Mesodermal cell (in vitro differentiated cells): ENCODE measurements at regions not wholly inside any gene's neighbourhood (a gene's known extent, or its start where the extent isn't known, plus 50 kb on each side); places are given as distances from the start of the nearest gene placed in this dataset.
"Not testable (repeated sequence)": the region's sequence is repeated elsewhere in the genome, so short reads cannot be mapped to it uniquely, and the experiment has no call there.

ENCODE experiments used
- H3K27ac ChIP-seq: 2 replicates; pipeline ENCODE4 v1.7.0; 2013; ENCODE audit warnings: mild to moderate bottlenecking, low read depth, low read length, moderate library complexity; ENCODE audit not compliant: severe bottlenecking
- H3K36me3 ChIP-seq: 2 replicates; pipeline ENCODE4 v1.7.1; 2013; ENCODE audit warnings: mild to moderate bottlenecking, low read length, moderate library complexity; ENCODE audit not compliant: control insufficient read depth, insufficient read depth
- H3K4me1 ChIP-seq: one replicate; pipeline ENCODE4 v1.7.1; 2013; ENCODE audit warnings: mild to moderate bottlenecking, low read length; ENCODE audit not compliant: insufficient read depth, control insufficient read depth, poor library complexity, severe bottlenecking
- H3K4me3 ChIP-seq: 2 replicates; pipeline ENCODE4 v1.7.0; 2013; ENCODE audit warnings: low read length, control low read depth, mild to moderate bottlenecking; ENCODE audit not compliant: insufficient read depth, poor library complexity, severe bottlenecking; ENCODE audit errors: extremely low read depth
- H3K9me3 ChIP-seq: 2 replicates; pipeline ENCODE4 v1.7.1; 2013; ENCODE audit warnings: mild to moderate bottlenecking, low read length, moderate library complexity; ENCODE audit not compliant: control insufficient read depth
- WGBS, 2 experiments: methylation state at CpG; one replicate each; pipeline ENCODE4 v1.1.5; 2013; ENCODE audit warnings: missing lambda C conversion rate in 2 of 2; ENCODE audit not compliant: insufficient coverage in 2 of 2; 5-methylcytosine and 5-hydroxymethylcytosine counted together

DNA sequence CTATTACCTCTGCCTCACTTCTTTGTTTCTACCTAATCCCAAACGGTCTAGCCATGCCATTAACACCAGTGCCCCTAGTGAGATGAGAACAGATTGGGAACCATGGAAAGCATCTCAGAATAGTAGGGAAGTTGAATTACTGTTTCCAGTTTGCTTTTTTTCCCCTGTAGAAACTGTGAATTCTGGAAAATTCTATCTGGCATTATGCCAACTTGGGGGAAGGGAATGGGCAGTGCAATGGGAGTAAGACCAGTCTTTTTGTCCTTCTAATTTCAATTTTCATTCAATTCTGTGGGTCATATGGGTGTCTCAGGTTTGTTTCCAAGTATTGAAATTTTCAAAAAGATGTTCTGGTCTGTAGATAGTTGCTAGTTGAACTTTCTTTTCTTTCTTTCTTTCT is 1666.1 kb downstream of the SLITRK1 start:
- no peak overlapping the region for H3K27ac ChIP-seq
- peaks cover 6% of the 10 kb centered on the region for H3K9me3 ChIP-seq
- H3K4me1 ChIP-seq, result no peaks in the 10 kb centered on the region
- no CpG with 5 or more reads among the region's 1 CpG for WGBS, 2 experiments
- H3K36me3 ChIP-seq, result no peaks in the 10 kb centered on the region
- no peak overlapping the region for H3K4me3 ChIP-seq

DNA sequence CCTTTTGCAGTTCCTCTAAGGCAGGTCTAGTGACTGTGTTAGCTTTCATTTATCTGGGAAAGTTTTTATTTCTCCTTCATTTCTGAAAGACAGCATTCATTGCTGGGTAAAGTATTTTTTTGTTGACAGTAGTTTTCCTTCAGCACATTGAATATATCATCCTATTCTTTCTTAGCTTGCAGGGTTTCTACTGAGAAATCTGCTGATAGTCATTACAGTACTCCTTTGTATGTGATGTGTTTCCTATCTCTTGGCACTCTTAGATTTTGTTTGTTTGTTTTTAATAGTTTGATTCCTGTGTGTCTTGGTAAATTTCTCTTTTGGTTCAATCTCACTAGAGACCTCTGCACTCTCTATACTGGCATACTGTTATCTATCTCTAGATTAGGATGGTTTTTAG is 1667.9 kb downstream of the SLITRK1 start:
- no peak overlapping the region for H3K27ac ChIP-seq

DNA sequence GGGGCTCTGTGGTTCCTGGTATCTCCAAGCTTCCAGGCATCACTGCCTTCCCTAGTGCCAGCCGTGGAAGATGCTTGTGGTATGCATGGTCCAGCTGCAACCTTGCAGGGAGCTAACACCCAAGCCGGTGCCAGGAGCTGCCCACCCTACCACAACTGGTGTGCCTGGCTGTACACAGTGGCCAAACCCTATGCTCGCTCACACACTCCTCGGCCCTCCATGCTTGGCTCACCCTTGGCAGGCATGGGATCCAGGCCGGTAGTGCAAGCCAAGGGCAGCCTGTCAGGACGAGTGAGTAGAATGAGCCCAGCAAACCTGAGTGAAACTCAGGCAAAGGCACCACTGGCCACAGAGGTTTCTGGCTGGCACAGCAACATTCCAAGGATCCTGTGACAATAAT is 1676.0 kb downstream of the SLITRK1 start:
- no peak overlapping the region for H3K4me3 ChIP-seq
- peaks cover 8% of the 10 kb centered on the region for H3K9me3 ChIP-seq
- 84 to 95% methylated on average over 5 to 6 of the region's 6 CpGs for WGBS, 2 experiments
- no peaks in the 10 kb centered on the region for H3K4me1 ChIP-seq
- H3K36me3 ChIP-seq, result no peaks in the 10 kb centered on the region
- H3K27ac ChIP-seq, result no peak overlapping the region

More for the DNA sequence above, 1667.9 kb downstream of the SLITRK1 start:
- Histone ChIP-seq H3K36me3 (no peaks in the 10 kb centered on the region), H3K4me3 (no peak overlapping the region), H3K4me1 (no peaks in the 10 kb centered on the region), H3K9me3 (peaks cover 6% of the 10 kb centered on the region)

DNA sequence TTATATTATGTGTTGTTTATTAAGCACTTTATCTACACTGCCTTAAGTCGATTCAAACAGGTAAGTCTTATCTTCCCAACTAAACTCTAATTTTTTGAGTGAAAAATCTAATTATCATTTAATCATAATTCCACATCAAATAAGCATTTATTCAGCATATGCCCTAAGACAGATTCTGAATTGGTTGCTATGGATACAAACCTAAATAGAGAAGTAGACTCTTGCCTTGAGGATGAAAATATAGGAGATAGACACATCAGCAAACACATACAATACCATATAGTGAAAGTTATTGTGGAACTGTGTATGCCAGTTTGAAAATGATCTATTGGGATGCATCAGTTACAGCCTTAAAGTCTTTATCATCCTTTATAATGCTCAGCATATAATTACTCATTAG is 1679.9 kb downstream of the SLITRK1 start:
- Histone ChIP-seq H3K27ac (no peak overlapping the region), H3K9me3 (peaks cover 8% of the 10 kb centered on the region), H3K4me3 (no peak overlapping the region), H3K36me3 (no peaks in the 10 kb centered on the region), H3K4me1 (no peaks in the 10 kb centered on the region)
- no CpG with 5 or more reads among the region's 1 CpG for WGBS, 2 experiments

DNA sequence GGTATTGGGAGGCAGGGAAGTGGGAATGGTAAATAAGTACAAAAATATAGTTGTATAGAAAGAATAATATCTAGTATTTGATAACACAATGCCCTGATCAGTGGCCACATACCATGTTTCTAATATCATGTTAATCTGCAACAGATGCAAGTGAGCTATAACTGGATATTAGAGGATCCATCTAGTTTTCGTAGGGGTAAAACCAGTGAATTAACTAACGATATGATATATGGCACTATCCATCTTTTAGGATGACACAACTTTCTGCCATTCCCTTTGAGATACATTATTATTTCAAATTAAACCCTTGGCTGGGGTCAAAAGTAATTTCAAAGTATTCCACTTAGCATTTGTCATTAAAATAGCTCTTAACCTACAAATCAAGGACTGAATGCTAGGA is 1686.2 kb downstream of the SLITRK1 start:
- Histone ChIP-seq H3K36me3 (no peaks in the 10 kb centered on the region), H3K4me1 (no peaks in the 10 kb centered on the region), H3K27ac (no peak overlapping the region), H3K9me3 (no peaks in the 10 kb centered on the region), H3K4me3 (no peak overlapping the region)
- WGBS, 2 experiments, result 100% methylated on average over 2 of the region's 2 CpGs; no CpG with 5 or more reads in 1 of the 2 experiments

DNA sequence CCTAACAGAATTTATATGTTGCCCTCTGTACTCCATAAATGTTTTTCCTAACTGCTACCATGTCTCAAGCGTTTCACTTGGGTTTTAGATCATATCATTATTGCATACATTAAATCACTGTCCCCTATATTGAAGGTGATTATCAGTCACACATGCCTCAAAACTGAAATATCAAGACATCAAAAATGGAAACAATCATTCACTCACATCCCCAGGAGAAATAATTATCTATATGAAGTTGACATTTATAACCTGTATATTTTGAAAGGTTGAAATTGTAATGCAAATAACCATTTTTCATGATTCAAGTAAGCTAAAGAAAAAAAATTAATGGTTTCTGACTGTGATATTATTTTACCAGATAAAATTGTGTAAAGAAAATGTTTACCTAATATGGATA is 1695.0 kb downstream of the SLITRK1 start:
- Histone ChIP-seq H3K27ac (no peak overlapping the region), H3K4me3 (no peak overlapping the region), H3K9me3 (no peaks in the 10 kb centered on the region), H3K36me3 (no peaks in the 10 kb centered on the region), H3K4me1 (no peaks in the 10 kb centered on the region)
- WGBS, 2 experiments, result 60% methylated on average over 1 of the region's 1 CpG; no CpG with 5 or more reads in 1 of the 2 experiments

DNA sequence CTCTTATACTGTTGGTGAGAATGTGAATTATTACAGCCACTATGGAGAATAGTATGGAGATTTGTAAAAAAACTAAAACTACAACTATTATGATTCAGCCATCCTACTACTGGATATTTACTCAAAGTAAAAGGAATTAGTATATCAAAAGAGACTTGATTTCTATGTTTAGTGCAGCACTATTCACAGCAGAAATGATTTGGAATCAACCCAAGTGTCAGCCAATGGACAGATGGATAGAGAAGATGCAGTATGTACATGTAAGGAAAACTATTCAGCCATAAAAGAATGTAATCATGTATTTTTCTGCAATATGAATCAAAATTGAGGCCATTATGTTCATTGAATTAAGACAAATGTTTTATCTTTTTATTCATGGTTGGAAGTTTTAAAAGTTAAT is 1705.5 kb downstream of the SLITRK1 start:
- Histone ChIP-seq H3K4me3 (no peak overlapping the region), H3K36me3 (no peaks in the 10 kb centered on the region), H3K27ac (no peak overlapping the region), H3K4me1 (no peaks in the 10 kb centered on the region), H3K9me3 (no peaks in the 10 kb centered on the region)

DNA sequence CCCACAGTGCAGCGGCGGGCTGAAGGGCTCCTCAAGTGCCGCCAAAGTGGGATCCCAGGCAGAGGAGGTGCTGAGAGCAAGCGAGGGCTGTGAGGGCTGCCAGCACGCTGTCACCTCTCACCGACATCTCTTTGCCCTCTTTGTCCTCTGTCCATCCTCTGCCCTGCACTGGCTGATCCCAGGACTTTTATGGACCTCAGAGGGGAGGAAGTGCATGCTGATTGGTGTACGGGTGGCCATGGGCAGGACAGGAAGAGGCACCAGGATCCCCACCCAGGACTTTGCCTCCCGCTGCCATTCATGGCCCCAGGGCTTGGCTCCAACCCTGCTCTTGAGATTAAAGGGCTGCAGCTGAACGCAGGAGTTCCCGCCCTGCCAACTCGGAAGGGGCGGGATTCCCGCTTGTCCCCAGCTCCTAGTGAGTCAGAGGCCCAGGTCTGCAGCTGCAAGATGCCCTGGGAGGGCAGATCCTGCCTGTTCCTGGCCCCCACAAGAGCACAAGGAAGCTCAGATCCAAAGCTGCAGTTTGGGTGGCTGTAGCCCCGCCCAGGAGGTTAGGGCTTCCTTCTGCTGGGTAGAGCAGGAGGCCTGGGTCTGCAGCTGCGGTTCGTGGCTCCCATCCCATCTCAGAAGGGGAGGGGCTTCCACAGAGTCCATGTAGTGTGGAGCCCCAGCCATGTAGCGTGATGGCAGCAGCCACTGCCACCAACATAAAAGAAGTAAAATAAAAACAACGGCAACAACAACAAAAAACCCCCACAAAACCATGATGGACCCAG is 1716.7 kb downstream of the SLITRK1 start:
- Histone ChIP-seq H3K36me3 (no peaks in the 10 kb centered on the region), H3K9me3 (peaks cover 3% of the 10 kb centered on the region), H3K27ac (no peak overlapping the region), H3K4me3 (no peak overlapping the region), H3K4me1 (no peaks in the 10 kb centered on the region)
- 91 to 95% methylated on average over 12 to 13 of the region's 18 CpGs for WGBS, 2 experiments

DNA sequence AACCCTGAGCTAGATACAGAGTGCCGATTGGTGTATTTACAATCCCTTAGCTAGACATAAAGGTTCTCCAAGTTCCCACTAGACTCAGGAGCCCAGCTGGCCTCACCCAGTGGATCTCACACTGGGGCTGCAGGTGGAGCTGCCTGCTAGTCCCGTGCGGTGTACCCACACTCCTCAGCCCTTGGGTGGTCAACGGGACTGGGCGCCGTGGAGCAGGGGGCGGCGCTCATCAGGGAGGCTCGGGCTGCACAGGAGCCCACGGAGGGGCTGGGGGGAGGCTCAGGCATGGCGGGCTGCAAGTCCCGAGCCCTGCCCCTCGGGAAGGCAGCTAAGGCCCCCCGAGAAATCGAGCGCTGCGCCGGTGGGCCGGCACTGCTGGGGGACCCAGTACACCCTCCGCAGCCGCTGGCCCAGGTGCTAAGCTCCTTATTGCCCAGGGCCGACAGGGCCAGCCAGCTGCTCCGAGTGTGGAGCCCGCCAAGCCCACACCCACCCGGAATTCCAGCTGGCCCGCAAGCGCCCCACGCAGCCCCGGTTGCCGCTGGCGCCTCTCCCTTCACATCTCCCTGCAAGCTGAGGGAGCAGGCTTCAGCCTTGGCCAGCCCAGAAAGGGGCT is 1717.4 kb downstream of the SLITRK1 start:
- not testable (repeated sequence) for H3K4me1 ChIP-seq, H3K36me3 ChIP-seq, H3K27ac ChIP-seq, H3K4me3 ChIP-seq, H3K9me3 ChIP-seq
- WGBS, 2 experiments, result 82 to 93% methylated on average over 21 to 22 of the region's 31 CpGs

DNA sequence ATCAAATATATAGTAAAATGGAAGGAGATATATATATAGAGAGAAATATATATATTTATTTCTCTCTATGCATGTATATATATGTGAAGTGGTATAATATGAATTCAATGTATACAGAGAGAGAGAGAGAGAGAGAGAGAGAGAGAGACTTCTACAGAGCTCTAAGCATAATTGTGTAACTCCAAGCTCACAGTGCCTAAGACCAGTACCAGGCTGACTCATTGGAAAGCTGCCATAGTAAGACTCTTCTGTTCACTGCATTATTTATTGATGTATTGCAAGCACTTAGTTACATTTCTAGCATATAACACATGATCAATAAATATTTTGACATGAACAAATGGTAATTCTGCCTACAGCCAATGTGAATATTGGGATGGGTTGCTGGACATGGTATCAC is 1734.7 kb downstream of the SLITRK1 start:
- H3K4me1 ChIP-seq, result no peaks in the 10 kb centered on the region
- no peak overlapping the region for H3K27ac ChIP-seq
- no peaks in the 10 kb centered on the region for H3K36me3 ChIP-seq
- no peaks in the 10 kb centered on the region for H3K9me3 ChIP-seq
- H3K4me3 ChIP-seq, result no peak overlapping the region

DNA sequence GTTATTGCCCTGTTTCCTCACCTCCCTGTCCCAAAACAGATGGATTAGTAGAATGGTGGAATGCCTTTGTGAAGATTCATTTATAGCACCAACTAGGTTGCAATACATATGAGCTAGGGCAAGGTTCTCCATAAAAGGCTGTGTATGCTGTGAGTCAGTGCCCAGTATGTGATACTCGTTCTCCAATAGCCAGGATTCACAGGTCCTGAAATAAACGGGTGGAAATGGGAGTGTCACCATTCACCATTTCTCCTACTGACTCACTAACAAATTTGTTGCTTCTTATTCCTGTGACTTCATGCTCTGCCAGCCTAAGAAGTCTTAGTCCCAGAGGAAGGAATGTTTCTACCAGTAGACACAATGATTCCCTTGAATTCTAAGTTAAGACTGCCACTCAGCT is 1745.4 kb downstream of the SLITRK1 start:
- no peak overlapping the region for H3K27ac ChIP-seq
- H3K36me3 ChIP-seq, result no peaks in the 10 kb centered on the region
- no peaks in the 10 kb centered on the region for H3K4me1 ChIP-seq
- H3K4me3 ChIP-seq, result no peak overlapping the region
- WGBS, 2 experiments, result 79% methylated on average over 2 of the region's 2 CpGs; no CpG with 5 or more reads in 1 of the 2 experiments
- no peaks in the 10 kb centered on the region for H3K9me3 ChIP-seq
